HG03571 (cell line): ENCODE measurements at regions not wholly inside any gene's neighbourhood (a gene's known extent, or its start where the extent isn't known, plus 50 kb on each side); places are given as distances from the start of the nearest gene placed in this dataset.

Experiments
- ATAC-seq: cut with Tn5 transposase; IDR thresholded peaks from one replicate; pipeline ENCODE4 v1.9.1; 2021; ENCODE audit not compliant: unreplicated experiment

GRCh38 chr2:147657086-147658000, 187.5 kb upstream of the ACVR2A start:
- ATAC-seq = peak; percentile 65

GRCh38 chr2:147649998-147650397, 194.8 kb upstream of the ACVR2A start:
- no peak for ATAC-seq

- ATAC-seq = no peak
Measured at GRCh38 chr2:147649286-147649685, 195.5 kb upstream of the ACVR2A start.

- ATAC-seq = no peak
Measured at GRCh38 chr2:147648471-147648870, 196.4 kb upstream of the ACVR2A start.

- no peak for ATAC-seq
Measured at GRCh38 chr2:147647816-147648215, 197.0 kb upstream of the ACVR2A start.

- no peak for ATAC-seq
Measured at GRCh38 chr2:147646818-147647468, 197.9 kb upstream of the ACVR2A start.

GRCh38 chr2:147644491-147644890, 200.3 kb upstream of the ACVR2A start:
- ATAC-seq = no peak

GRCh38 chr2:147642765-147643164, 202.1 kb upstream of the ACVR2A start:
- no peak for ATAC-seq

GRCh38 chr2:147641651-147642050, 203.2 kb upstream of the ACVR2A start:
- no peak for ATAC-seq

GRCh38 chr2:147639891-147640290, 204.9 kb upstream of the ACVR2A start:
- peak; percentile 82 for ATAC-seq

GRCh38 chr2:147639386-147639785, 205.4 kb upstream of the ACVR2A start:
- no peak for ATAC-seq

GRCh38 chr2:147636886-147637285, 207.9 kb upstream of the ACVR2A start:
- no peak for ATAC-seq

- no peak for ATAC-seq
Measured at GRCh38 chr2:147636238-147636882, 208.5 kb upstream of the ACVR2A start.

- ATAC-seq = no peak
Measured at GRCh38 chr2:147634826-147635225, 210.0 kb upstream of the ACVR2A start.

GRCh38 chr2:147632198-147632597, 212.6 kb upstream of the ACVR2A start:
- ATAC-seq = no peak

GRCh38 chr2:147631294-147631693, 213.5 kb upstream of the ACVR2A start:
- no peak for ATAC-seq

- no peak for ATAC-seq
Measured at GRCh38 chr2:147630585-147630984, 214.2 kb upstream of the ACVR2A start.

GRCh38 chr2:147628971-147629421, 215.8 kb upstream of the ACVR2A start:
- peak; percentile 37 for ATAC-seq

- peak; percentile 90 for ATAC-seq
Measured at GRCh38 chr2:147623328-147623727, 221.5 kb upstream of the ACVR2A start.

- no peak for ATAC-seq
Measured at GRCh38 chr2:147621656-147622197, 223.1 kb upstream of the ACVR2A start.

GRCh38 chr2:147619808-147620207, 225.0 kb upstream of the ACVR2A start:
- ATAC-seq = no peak
